Osteoblast (primary cell): ENCODE measurements at regions not wholly inside any gene's neighbourhood (a gene's known extent, or its start where the extent isn't known, plus 50 kb on each side); places are given as distances from the start of the nearest gene placed in this dataset.

Experiments
- DNase-seq: peaks from one replicate; pipeline ENCODE4 v3.0.0; 2011; ENCODE audit warnings: low spot score, mixed read lengths; ENCODE audit not compliant: insufficient read length; ENCODE audit errors: missing footprints
- H2AFZ ChIP-seq: 2 replicates; pipeline ENCODE4 v1.6.0; 2011; ENCODE audit warnings: mild to moderate bottlenecking, low read length
- H3K27ac ChIP-seq: 2 replicates; pipeline ENCODE4 v1.5.1; 2011; ENCODE audit warnings: mild to moderate bottlenecking, low read depth, low read length, moderate library complexity
- H3K27me3 ChIP-seq: 2 replicates; pipeline ENCODE4 v1.6.0; 2012; ENCODE audit warnings: mild to moderate bottlenecking, control low read depth, inconsistent platforms, low read length, moderate library complexity; ENCODE audit not compliant: insufficient read depth
- H3K36me3 ChIP-seq: 2 replicates; pipeline ENCODE4 v1.5.1; 2011; ENCODE audit warnings: mild to moderate bottlenecking, low read length, control low read depth, moderate library complexity; ENCODE audit not compliant: insufficient read depth
- H3K4me1 ChIP-seq: 2 replicates; pipeline ENCODE4 v1.5.1; 2011; ENCODE audit warnings: mild to moderate bottlenecking, low read length, control low read depth, moderate library complexity; ENCODE audit not compliant: insufficient read depth
- H3K4me2 ChIP-seq: 2 replicates; pipeline ENCODE4 v1.6.0; 2011; ENCODE audit warnings: mild to moderate bottlenecking, low read length; ENCODE audit not compliant: insufficient read depth
- H3K4me3 ChIP-seq: fragments of 200-600 bp; sonication (generic); 3 replicates; pipeline ENCODE4 v1.5.1; 2012; ENCODE audit warnings: mild to moderate bottlenecking, low read length, inconsistent platforms; ENCODE audit not compliant: insufficient read depth
- H3K79me2 ChIP-seq: 2 replicates; pipeline ENCODE4 v1.6.0; 2012; ENCODE audit warnings: mild to moderate bottlenecking, low read length, control low read depth, inconsistent platforms; ENCODE audit not compliant: insufficient read depth
- H3K9me3 ChIP-seq: 2 replicates; pipeline ENCODE4 v1.5.1; 2011; ENCODE audit warnings: low read depth, low read length, control low read depth
- H4K20me1 ChIP-seq: 2 replicates; pipeline ENCODE4 v1.6.0; 2012; ENCODE audit warnings: mild to moderate bottlenecking, low read length, control low read depth; ENCODE audit not compliant: insufficient read depth
- CTCF ChIP-seq: IDR thresholded peaks from 2 replicates; pipeline ENCODE4 v1.5.1; 2011; ENCODE audit warnings: mild to moderate bottlenecking, low read depth, low read length, moderate library complexity; ENCODE audit errors: extremely low read depth

GRCh38 chr12:92029902-92030586 lies 115.6 kb downstream of the BTG1 start:
- no peaks in the 10 kb centered on the region for H3K9me3 ChIP-seq
- no peaks in the 10 kb centered on the region for H3K27me3 ChIP-seq
- no peak overlapping the region for H3K4me2 ChIP-seq
- no peaks in the 10 kb centered on the region for H4K20me1 ChIP-seq
- H3K4me3 ChIP-seq = no peak overlapping the region
- TF ChIP-seq CTCF = no peak
- peaks cover 14% of the 10 kb centered on the region for H3K4me1 ChIP-seq
- DNase-seq = no peak
- H3K27ac ChIP-seq = no peak overlapping the region
- no peaks in the 10 kb centered on the region for H3K79me2 ChIP-seq
- H3K36me3 ChIP-seq = no peaks in the 10 kb centered on the region
- no peak overlapping the region for H2AFZ ChIP-seq

GRCh38 chr12:92029136-92029535 lies 116.5 kb downstream of the BTG1 start:
- Histone ChIP-seq H3K27me3 (no peaks in the 10 kb centered on the region), H3K4me3 (no peak overlapping the region), H3K4me1 (peaks cover 8% of the 10 kb centered on the region), H3K4me2 (no peak overlapping the region), H3K9me3 (no peaks in the 10 kb centered on the region), H4K20me1 (no peaks in the 10 kb centered on the region), H3K27ac (no peak overlapping the region), H3K79me2 (no peaks in the 10 kb centered on the region), H3K36me3 (no peaks in the 10 kb centered on the region), H2AFZ (no peak overlapping the region)
- TF ChIP-seq CTCF = no peak
- no peak for DNase-seq

GRCh38 chr12:92028441-92028709 lies 117.3 kb downstream of the BTG1 start:
- Histone ChIP-seq H3K27ac (peak overlapping the region; percentile 33), H3K27me3 (no peaks in the 10 kb centered on the region), H3K36me3 (no peaks in the 10 kb centered on the region), H2AFZ (peak overlapping the region; percentile 36), H3K79me2 (no peaks in the 10 kb centered on the region), H4K20me1 (no peaks in the 10 kb centered on the region), H3K4me1 (peaks cover 8% of the 10 kb centered on the region), H3K4me3 (no peak overlapping the region), H3K4me2 (peak overlapping the region; percentile 25), H3K9me3 (no peaks in the 10 kb centered on the region)
- no peak for TF ChIP-seq CTCF
- no peak for DNase-seq

- no peaks in the 10 kb centered on the region for H3K36me3 ChIP-seq
- no peak overlapping the region for H3K4me3 ChIP-seq
- no peaks in the 10 kb centered on the region for H3K9me3 ChIP-seq
- DNase-seq = peak; percentile 5
- peak overlapping the region; percentile 25 for H3K4me2 ChIP-seq
- H3K27ac ChIP-seq = peak overlapping the region; percentile 33
- H2AFZ ChIP-seq = peak overlapping the region; percentile 36
- H3K4me1 ChIP-seq = peaks cover 8% of the 10 kb centered on the region
- TF ChIP-seq CTCF = no peak
- H4K20me1 ChIP-seq = no peaks in the 10 kb centered on the region
- H3K27me3 ChIP-seq = no peaks in the 10 kb centered on the region
- no peaks in the 10 kb centered on the region for H3K79me2 ChIP-seq
These were observed 117.8 kb downstream of the BTG1 start for GRCh38 chr12:92027701-92028440.
